GM12874 (cell line): ENCODE measurements at regions not wholly inside any gene's neighbourhood (a gene's known extent, or its start where the extent isn't known, plus 50 kb on each side); places are given as distances from the start of the nearest gene placed in this dataset.

ENCODE experiments used
- TF ChIP-seq, protein P1 (sequence below): IDR thresholded peaks from 2 replicates; pipeline ENCODE4 v1.5.1; 2011; ENCODE audit warnings: low read depth, mild to moderate bottlenecking, control low read depth, low read length, moderate library complexity; ENCODE audit not compliant: insufficient read depth

DNA sequence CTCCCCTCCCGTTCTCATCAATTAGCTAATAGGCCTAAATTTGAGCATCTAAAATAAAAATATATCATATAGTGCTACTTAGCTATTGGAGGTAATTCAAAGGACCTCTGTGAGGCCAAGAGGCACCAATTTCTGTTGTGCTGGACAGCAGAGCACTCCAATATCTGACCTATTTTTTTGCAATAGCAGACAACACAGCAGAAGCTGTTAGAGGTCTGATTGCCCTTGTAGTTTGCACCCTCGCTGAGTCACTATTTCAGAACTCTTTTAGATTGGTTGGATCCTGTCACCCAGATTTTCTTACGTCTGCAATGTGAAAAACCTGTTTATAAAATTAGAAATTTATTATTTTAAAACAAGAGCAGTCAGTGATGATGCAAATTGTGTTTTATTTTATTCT is 184.1 kb downstream of the CEP135 start:
- TF ChIP-seq, protein P1, sequence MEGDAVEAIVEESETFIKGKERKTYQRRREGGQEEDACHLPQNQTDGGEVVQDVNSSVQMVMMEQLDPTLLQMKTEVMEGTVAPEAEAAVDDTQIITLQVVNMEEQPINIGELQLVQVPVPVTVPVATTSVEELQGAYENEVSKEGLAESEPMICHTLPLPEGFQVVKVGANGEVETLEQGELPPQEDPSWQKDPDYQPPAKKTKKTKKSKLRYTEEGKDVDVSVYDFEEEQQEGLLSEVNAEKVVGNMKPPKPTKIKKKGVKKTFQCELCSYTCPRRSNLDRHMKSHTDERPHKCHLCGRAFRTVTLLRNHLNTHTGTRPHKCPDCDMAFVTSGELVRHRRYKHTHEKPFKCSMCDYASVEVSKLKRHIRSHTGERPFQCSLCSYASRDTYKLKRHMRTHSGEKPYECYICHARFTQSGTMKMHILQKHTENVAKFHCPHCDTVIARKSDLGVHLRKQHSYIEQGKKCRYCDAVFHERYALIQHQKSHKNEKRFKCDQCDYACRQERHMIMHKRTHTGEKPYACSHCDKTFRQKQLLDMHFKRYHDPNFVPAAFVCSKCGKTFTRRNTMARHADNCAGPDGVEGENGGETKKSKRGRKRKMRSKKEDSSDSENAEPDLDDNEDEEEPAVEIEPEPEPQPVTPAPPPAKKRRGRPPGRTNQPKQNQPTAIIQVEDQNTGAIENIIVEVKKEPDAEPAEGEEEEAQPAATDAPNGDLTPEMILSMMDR = no peak

DNA sequence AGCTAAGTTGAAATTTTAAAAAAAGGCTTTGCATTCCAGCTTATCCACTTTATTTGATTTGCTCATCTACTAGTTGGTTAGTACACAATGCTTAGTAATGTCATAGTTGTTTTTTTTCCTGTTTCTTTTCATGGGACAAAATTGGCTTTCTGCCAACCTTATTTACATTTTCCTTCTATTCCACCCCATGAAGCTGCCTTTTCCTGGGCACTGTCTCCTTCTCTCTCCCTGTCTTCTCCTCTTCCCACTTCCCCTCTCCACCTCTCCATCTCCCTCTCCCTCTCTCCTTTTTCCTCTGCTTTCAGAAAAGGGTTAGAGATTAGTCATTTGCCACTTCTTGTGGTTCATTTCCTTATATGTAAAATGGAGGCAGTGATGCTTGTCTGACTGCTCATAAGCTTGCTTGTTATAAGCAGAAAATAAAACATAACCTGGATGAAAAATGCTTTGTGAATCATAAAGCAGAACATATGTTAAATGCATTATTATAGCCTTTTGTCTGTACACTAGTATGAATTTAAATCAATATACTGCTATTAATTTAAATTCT is 181.9 kb downstream of the CEP135 start:
- TF ChIP-seq, protein P1 = no peak

DNA sequence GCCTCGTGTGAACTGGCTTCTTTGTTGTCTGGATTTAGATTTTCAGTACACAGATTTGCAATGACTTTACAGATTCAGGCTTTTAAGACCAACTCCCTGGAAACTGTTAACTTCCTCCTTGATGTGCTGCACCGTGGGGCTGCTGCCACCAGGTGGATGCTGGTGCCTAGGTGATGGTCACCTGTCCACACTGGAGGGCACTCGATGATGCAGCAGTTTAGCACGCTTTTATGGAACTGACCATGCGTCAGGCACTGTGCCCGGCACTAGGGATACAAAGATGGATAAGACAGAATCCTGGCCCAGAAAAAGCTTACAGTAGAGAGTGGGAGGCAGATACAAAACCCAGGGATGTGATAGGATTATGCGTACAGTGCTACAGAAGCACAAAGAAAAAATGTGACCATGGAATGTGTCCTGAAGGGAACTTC is 180.7 kb downstream of the CEP135 start:
- TF ChIP-seq, protein P1 = peak; percentile 45; the same call in 1 of the 2 replicates

DNA sequence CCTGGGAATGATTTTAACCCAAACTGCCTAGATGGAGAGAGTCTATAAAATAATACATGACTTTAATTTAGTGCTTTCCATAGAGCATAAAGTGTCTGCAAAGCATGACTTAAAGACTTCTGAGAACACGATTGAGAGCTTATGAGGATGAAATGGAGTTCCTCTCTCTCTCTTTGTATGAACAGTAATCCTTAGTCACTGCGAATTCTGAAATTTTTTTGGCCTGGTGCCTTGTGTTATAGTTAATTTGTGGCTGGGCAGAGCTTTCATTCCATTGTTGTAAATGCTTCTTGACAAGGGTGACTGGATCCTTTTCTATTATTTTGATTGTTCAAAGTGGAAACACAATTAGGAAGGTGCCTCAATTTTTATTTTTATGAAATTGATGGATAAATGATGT is 179.5 kb downstream of the CEP135 start:
- TF ChIP-seq, protein P1 = no peak

DNA sequence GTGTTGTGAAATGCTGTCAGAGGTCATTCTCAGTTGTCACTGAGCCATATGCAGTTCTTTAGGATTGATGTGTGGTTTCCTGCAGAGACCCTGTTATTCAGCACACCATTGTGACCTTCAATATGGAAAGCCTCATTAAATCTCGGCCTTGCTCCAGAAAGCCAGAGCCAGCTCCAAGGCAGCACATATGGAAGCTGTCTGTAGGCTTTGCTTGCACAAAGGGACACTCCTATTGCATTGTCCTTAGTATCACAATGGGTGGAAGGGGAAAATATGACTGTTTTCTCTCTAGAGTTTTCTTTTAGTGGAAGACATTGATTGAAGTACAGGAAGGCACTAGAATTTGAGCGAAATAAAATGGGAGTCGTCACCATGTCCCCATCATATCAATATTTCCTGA is 179.0 kb downstream of the CEP135 start:
- TF ChIP-seq, protein P1 = no peak

DNA sequence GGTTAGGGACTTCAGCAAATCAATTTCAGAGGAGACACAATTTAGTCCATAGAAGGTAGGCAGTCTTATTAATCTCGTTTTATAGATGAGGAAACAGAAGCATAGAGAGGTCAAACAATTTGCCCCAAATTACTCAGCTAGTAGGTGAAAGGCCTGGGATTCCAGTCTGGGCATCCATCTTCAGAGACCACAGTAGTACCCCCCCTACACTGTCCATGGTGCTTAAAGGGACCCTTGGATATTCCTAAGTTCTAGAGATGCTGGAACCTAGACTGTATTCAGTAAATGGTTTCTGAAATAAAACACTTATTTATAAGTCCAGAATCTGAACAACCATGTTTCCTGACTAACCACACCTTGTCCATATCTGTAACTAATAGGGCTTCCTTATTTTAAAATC is 174.8 kb downstream of the CEP135 start:
- TF ChIP-seq, protein P1 = no peak

DNA sequence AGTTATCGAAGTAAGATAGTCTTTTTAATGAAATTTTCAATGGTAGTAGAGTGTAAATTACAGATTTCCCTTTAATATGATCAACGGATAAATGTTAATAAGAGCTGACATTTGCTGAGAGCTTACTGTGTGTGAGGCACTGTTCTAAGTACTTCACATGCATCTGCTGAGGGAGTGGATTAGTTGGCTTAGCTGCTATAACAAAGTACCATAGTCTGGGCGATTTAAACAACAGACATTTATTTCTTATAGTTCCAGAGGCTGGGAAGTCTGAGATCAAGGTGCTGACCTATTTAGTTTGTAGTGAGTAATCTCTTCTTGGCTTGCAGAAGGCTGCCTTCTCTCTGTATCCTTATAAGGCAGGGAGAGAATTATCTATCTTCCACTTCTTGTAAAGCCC is 174.3 kb downstream of the CEP135 start:
- TF ChIP-seq, protein P1 = no peak

DNA sequence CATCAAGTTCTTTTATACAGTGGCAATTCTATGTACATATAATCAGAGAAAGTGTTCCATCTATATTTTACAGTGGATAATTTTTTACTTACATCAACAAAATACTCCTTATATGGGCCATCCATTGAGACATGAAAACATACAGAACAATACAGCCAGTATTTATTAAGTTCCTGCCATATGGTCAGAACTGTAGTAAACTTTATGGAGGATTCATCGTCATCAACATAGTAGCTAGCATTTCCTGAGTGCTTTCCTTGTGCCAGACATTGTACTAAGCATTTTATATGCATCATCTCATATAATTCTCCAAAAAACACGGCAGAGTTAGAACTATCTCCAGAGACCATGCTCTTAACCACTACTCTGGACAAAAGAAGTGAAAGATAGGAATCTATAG is 170.1 kb downstream of the CEP135 start:
- TF ChIP-seq, protein P1 = no peak
